ENCODE measurements at regions not wholly inside any gene's neighbourhood (a gene's known extent, or its start where the extent isn't known, plus 50 kb on each side); places are given as distances from the start of the nearest gene placed in this dataset.

GRCh38 chr6:14791526-14791925 is 454.3 kb upstream of the JARID2 start:
- DNase-seq (ENCODE audit: low spot score) (no peak), ATAC-seq (no peak)
- no peak overlapping the region for H3K4me3 Mint-ChIP-seq
- Histone ChIP-seq H2AFZ (no peak overlapping the region), H3K4me3 (no peak overlapping the region), H3K36me3 (ENCODE audit: insufficient read depth) (no peaks in the 10 kb centered on the region), H4K20me1 (replicated peaks; ENCODE audit: insufficient read depth) (no peaks in the 10 kb centered on the region), H3K27me3 (ENCODE audit: insufficient read depth) (no peaks in the 10 kb centered on the region), H3K79me2 (replicated peaks; ENCODE audit: insufficient read depth) (no peaks in the 10 kb centered on the region), H3K9me2 (ENCODE audit: insufficient read depth) (peaks cover 5% of the 10 kb centered on the region), H3K4me2 (no peak overlapping the region), H3K4me1 (ENCODE audit: insufficient read depth) (peaks cover 21% of the 10 kb centered on the region), H3K27ac (ENCODE audit: low read depth) (no peak overlapping the region), H3F3A (replicated peaks; ENCODE audit: low read depth) (0 out of 2 replicates have a peak, but pooled peaks cover 3% of the 10 kb centered on the region)
- peaks cover 40% of the 10 kb centered on the region for H3K4me1 Mint-ChIP-seq
- peaks cover 3% of the 10 kb centered on the region; the same call in 1 of the 3 replicates for H3K9me3 Mint-ChIP-seq
- no peak for TF ChIP-seq EZH2 (IDR thresholded peaks at IDR 0.05; ENCODE audit: low read depth, unreplicated experiment)
- TF ChIP-seq, protein P1, sequence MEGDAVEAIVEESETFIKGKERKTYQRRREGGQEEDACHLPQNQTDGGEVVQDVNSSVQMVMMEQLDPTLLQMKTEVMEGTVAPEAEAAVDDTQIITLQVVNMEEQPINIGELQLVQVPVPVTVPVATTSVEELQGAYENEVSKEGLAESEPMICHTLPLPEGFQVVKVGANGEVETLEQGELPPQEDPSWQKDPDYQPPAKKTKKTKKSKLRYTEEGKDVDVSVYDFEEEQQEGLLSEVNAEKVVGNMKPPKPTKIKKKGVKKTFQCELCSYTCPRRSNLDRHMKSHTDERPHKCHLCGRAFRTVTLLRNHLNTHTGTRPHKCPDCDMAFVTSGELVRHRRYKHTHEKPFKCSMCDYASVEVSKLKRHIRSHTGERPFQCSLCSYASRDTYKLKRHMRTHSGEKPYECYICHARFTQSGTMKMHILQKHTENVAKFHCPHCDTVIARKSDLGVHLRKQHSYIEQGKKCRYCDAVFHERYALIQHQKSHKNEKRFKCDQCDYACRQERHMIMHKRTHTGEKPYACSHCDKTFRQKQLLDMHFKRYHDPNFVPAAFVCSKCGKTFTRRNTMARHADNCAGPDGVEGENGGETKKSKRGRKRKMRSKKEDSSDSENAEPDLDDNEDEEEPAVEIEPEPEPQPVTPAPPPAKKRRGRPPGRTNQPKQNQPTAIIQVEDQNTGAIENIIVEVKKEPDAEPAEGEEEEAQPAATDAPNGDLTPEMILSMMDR (conservative IDR thresholded peaks at IDR 0.05; ENCODE audit: low read depth in 2 of 2) = no peak
- no peak for TF ChIP-seq JUNB (IDR thresholded peaks at IDR 0.05; ENCODE audit: unreplicated experiment)
- TF ChIP-seq ZNF331 (CRISPR knock-in tag; IDR thresholded peaks at IDR 0.05; ENCODE audit: low read depth) = no peak
- TF ChIP-seq REST (IDR thresholded peaks at IDR 0.05; ENCODE audit: unreplicated experiment) = no peak
- TF ChIP-seq ZNF114 (CRISPR knock-in tag; IDR thresholded peaks at IDR 0.05) = no peak
- H3K27me3 Mint-ChIP-seq (ENCODE audit: insufficient read depth, low read depth, poor library complexity) = peaks cover 11% of the 10 kb centered on the region
- no peak overlapping the region for H3K27ac Mint-ChIP-seq
- no peaks in the 10 kb centered on the region; the same call in 2 of the 3 replicates for H3K36me3 Mint-ChIP-seq (ENCODE audit: low read depth)

DNA sequence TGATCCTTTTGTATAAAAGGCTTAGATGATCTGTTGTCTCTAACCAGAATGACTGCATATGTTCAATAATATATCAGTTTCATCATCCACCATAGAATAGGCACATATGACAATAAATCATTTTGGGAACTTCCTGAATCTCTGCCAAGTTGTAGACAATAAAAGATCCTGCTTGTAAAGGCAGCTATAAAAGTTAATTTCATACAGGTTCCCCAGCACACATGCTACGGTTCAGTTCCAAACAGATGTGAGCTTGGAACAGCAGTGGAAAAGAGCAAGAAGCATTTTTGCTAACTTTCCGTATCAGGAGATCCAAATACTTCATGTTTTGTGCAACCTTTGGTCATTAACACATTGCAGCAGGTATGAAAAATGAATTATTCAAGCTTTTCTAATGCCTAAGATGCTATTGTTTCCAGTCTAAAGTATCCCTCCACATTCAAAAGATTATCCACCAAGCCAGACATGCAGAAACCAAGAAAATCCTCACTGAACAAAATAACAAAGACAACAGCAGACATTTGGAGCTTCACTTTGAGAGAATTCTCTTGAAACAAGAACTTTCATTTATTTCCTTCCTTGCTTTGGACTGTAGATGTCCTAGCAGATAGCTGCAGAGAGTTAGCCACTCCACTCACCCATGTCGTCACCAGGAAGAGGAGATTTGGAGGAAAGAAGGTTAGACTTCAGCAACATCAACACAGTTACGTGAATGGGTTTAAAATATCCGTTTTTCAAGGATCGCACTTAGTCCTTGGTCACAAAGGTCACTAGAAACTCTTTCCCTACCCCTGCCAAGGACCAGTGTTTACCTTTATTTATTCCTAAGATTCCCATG is 453.5 kb upstream of the JARID2 start:
- H3K36me3 Mint-ChIP-seq (ENCODE audit: low read depth) = no peaks in the 10 kb centered on the region; the same call in 2 of the 3 replicates
- H3K27me3 ChIP-seq (ENCODE audit: insufficient read depth) = no peaks in the 10 kb centered on the region
- ATAC-seq = no peak
- peaks cover 32% of the 10 kb centered on the region for H3K4me1 Mint-ChIP-seq
- no peaks in the 10 kb centered on the region for H4K20me1 ChIP-seq (replicated peaks; ENCODE audit: insufficient read depth)
- no peaks in the 10 kb centered on the region for H3K36me3 ChIP-seq (ENCODE audit: insufficient read depth)
- no peak overlapping the region for H3K4me3 ChIP-seq
- H3K79me2 ChIP-seq (replicated peaks; ENCODE audit: insufficient read depth) = no peaks in the 10 kb centered on the region
- no peaks in the 10 kb centered on the region for H3F3A ChIP-seq (replicated peaks; ENCODE audit: low read depth)
- H3K27me3 Mint-ChIP-seq (ENCODE audit: insufficient read depth, low read depth, poor library complexity) = peaks cover 11% of the 10 kb centered on the region
- DNase-seq (ENCODE audit: low spot score) = no peak
- no peak overlapping the region for H3K4me3 Mint-ChIP-seq
- H3K27ac ChIP-seq (ENCODE audit: low read depth) = no peak overlapping the region
- TF ChIP-seq STAT1 (IDR thresholded peaks at IDR 0.05; ENCODE audit: unreplicated experiment) (no peak), EZH2phosphoT487 (IDR thresholded peaks at IDR 0.05; ENCODE audit: unreplicated experiment) (no peak)
- peaks cover 3% of the 10 kb centered on the region; the same call in 1 of the 3 replicates for H3K9me3 Mint-ChIP-seq
- H3K4me2 ChIP-seq = no peak overlapping the region
- no peak overlapping the region for H3K27ac Mint-ChIP-seq
- peaks cover 18% of the 10 kb centered on the region for H3K4me1 ChIP-seq (ENCODE audit: insufficient read depth)
- no peak overlapping the region for H2AFZ ChIP-seq
- H3K9me2 ChIP-seq (ENCODE audit: insufficient read depth) = peaks cover 5% of the 10 kb centered on the region
